ENCODE measurements at regions not wholly inside any gene's neighbourhood (a gene's known extent, or its start where the extent isn't known, plus 50 kb on each side); places are given as distances from the start of the nearest gene placed in this dataset.

DNA sequence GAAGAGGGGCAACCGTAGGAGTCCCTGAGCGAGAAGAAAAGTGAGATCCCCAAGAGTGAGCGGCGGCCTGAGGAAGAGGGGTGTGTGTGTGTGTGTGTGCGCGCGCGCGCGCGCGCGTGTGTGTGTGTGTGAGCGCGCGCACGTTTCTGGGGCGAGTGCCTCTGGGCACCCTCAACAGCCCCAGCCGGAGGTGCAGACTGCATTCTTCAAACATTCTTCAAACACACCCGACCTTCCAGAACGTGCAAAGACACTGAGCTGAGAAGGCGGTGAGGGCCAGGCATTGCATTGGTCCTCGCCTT, 76.2 kb upstream of the FOXP4 start:
- Histone ChIP-seq H3K4me2 (ENCODE audit: low read depth, low read length, poor library complexity, severe bottlenecking) (no peak overlapping the region), H3K9me2 (replicated peaks; ENCODE audit: insufficient read depth, low read length) (no peaks in the 10 kb centered on the region), H3K27me3 (ENCODE audit: low read length) (no peaks in the 10 kb centered on the region), H2AFZ (ENCODE audit: low read depth, low read length, severe bottlenecking) (no peak overlapping the region), H3K9me3 (ENCODE audit: insufficient read depth, low read length) (no peaks in the 10 kb centered on the region), H3K4me3 (ENCODE audit: insufficient read depth, low read length, poor library complexity, severe bottlenecking) (no peak overlapping the region), H3K27ac (ENCODE audit: low read depth, low read length) (no peak overlapping the region), H3K9ac (ENCODE audit: low read length) (no peak overlapping the region), H3K79me2 (ENCODE audit: insufficient read depth, low read length) (no peaks in the 10 kb centered on the region), H3K36me3 (ENCODE audit: low read length) (no peaks in the 10 kb centered on the region), H4K20me1 (ENCODE audit: low read depth, low read length) (no peaks in the 10 kb centered on the region), H3F3A (ENCODE audit: insufficient read depth) (no peaks in the 10 kb centered on the region)
- TF ChIP-seq CTCF (IDR thresholded peaks at IDR 0.05; ENCODE audit: insufficient read depth, low read length, poor library complexity, severe bottlenecking) (no peak), EZH2phosphoT487 (conservative IDR thresholded peaks at IDR 0.05; ENCODE audit: low read length) (no peak)

GRCh38 chr6:41470331-41471063, 75.7 kb upstream of the FOXP4 start:
- Histone ChIP-seq H3K79me2 (ENCODE audit: insufficient read depth, low read length) (no peaks in the 10 kb centered on the region), H3K4me3 (ENCODE audit: insufficient read depth, low read length, poor library complexity, severe bottlenecking) (no peak overlapping the region), H3K9ac (ENCODE audit: low read length) (no peak overlapping the region), H3K4me2 (ENCODE audit: low read depth, low read length, poor library complexity, severe bottlenecking) (no peak overlapping the region), H3K36me3 (ENCODE audit: low read length) (no peaks in the 10 kb centered on the region), H3F3A (ENCODE audit: insufficient read depth) (no peaks in the 10 kb centered on the region), H3K9me3 (ENCODE audit: insufficient read depth, low read length) (no peaks in the 10 kb centered on the region), H2AFZ (ENCODE audit: low read depth, low read length, severe bottlenecking) (no peak overlapping the region), H4K20me1 (ENCODE audit: low read depth, low read length) (no peaks in the 10 kb centered on the region), H3K27ac (ENCODE audit: low read depth, low read length) (no peak overlapping the region), H3K27me3 (ENCODE audit: low read length) (no peaks in the 10 kb centered on the region), H3K9me2 (replicated peaks; ENCODE audit: insufficient read depth, low read length) (no peaks in the 10 kb centered on the region)
- TF ChIP-seq EZH2phosphoT487 (conservative IDR thresholded peaks at IDR 0.05; ENCODE audit: low read length): no peak
- no peak for TF ChIP-seq CTCF (IDR thresholded peaks at IDR 0.05; ENCODE audit: insufficient read depth, low read length, poor library complexity, severe bottlenecking)

DNA sequence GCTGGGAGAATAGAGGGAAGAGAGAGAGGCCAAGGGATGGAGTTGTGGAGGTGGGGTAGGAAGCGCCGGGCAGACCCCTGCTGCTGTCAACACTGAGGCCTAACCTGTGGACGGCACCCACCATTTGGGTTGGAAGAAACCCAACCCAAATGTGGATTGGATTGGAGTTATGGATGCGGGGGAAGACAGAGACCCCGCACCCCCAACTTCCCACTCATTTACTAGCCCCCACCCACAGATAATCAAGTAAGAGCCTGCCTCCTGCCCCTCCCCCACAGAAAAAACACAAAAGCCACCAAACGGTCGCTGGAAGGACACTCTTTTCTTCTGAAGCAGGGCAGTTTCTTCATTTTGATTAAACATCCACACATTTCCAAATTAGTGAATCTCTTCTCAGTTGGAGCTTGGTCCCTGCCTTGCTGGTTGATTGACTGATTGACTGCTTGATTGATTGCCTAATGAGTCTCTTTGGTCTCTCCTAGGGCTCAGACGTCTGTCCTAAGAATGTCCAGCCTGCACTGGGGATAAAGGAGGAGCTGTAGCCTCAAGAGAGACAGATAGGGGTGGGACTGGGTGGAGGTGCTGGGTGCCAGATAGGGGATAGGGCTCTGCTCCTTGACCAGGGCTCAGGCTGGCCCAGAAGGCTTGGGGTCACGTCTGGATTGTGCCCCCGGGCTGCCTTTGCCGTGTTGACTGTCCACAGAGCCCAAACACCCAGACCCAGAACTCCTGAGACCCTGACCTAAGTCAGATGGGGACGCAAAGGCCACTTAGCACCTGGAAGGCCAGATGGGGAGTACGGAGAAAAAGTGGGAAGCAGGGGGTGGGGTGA, 74.9 kb upstream of the FOXP4 start:
- Histone ChIP-seq H3K4me2 (ENCODE audit: low read depth, low read length, poor library complexity, severe bottlenecking) (no peak overlapping the region), H3K27ac (ENCODE audit: low read depth, low read length) (no peak overlapping the region), H3K36me3 (ENCODE audit: low read length) (no peaks in the 10 kb centered on the region), H3K9me3 (ENCODE audit: insufficient read depth, low read length) (no peaks in the 10 kb centered on the region), H4K20me1 (ENCODE audit: low read depth, low read length) (no peaks in the 10 kb centered on the region), H2AFZ (ENCODE audit: low read depth, low read length, severe bottlenecking) (no peak overlapping the region), H3K27me3 (ENCODE audit: low read length) (no peaks in the 10 kb centered on the region), H3K9ac (ENCODE audit: low read length) (no peak overlapping the region), H3K79me2 (ENCODE audit: insufficient read depth, low read length) (no peaks in the 10 kb centered on the region), H3K4me3 (ENCODE audit: insufficient read depth, low read length, poor library complexity, severe bottlenecking) (no peak overlapping the region), H3F3A (ENCODE audit: insufficient read depth) (no peaks in the 10 kb centered on the region), H3K9me2 (replicated peaks; ENCODE audit: insufficient read depth, low read length) (no peaks in the 10 kb centered on the region)
- TF ChIP-seq CTCF (IDR thresholded peaks at IDR 0.05; ENCODE audit: insufficient read depth, low read length, poor library complexity, severe bottlenecking) (no peak), EZH2phosphoT487 (conservative IDR thresholded peaks at IDR 0.05; ENCODE audit: low read length) (no peak)
